ENCODE measurements at regions not wholly inside any gene's neighbourhood (a gene's known extent, or its start where the extent isn't known, plus 50 kb on each side); places are given as distances from the start of the nearest gene placed in this dataset.

DNA sequence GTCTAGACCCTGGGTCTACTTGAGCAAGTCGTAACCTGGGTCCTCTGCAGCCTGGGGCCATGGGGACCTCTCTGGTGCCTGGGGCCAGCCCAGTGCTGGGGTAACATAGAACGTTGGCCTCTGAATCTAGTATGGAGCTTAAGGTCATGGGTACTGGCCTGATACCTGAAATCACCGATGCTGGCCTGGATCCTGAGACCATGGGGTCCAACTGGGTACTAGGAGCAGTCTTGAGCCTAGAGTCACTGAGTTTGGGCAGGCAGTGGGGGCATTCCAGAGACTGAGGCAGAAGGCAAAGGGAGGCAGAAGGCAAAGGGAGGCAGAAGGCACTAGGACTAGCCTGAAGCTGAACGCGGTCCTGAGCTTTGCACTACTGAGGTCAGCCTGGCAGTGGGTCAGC, 1121.1 kb upstream of the PRR20A start:
- H3K36me3 ChIP-seq, result no peaks in the 10 kb centered on the region
- H3K4me3 ChIP-seq (ENCODE audit: low read depth, low read length), result no peak overlapping the region
- no peaks in the 10 kb centered on the region for H3K9me3 ChIP-seq (ENCODE audit: severe bottlenecking)
- TF ChIP-seq, protein P1, sequence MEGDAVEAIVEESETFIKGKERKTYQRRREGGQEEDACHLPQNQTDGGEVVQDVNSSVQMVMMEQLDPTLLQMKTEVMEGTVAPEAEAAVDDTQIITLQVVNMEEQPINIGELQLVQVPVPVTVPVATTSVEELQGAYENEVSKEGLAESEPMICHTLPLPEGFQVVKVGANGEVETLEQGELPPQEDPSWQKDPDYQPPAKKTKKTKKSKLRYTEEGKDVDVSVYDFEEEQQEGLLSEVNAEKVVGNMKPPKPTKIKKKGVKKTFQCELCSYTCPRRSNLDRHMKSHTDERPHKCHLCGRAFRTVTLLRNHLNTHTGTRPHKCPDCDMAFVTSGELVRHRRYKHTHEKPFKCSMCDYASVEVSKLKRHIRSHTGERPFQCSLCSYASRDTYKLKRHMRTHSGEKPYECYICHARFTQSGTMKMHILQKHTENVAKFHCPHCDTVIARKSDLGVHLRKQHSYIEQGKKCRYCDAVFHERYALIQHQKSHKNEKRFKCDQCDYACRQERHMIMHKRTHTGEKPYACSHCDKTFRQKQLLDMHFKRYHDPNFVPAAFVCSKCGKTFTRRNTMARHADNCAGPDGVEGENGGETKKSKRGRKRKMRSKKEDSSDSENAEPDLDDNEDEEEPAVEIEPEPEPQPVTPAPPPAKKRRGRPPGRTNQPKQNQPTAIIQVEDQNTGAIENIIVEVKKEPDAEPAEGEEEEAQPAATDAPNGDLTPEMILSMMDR (IDR thresholded peaks at IDR 0.05; ENCODE audit: low read depth, low read length), result no peak
- no peak overlapping the region for H3K27ac ChIP-seq
- H3K27me3 ChIP-seq (ENCODE audit: insufficient read depth, low read depth, severe bottlenecking), result no peaks in the 10 kb centered on the region
- no peak for DNase-seq

DNA sequence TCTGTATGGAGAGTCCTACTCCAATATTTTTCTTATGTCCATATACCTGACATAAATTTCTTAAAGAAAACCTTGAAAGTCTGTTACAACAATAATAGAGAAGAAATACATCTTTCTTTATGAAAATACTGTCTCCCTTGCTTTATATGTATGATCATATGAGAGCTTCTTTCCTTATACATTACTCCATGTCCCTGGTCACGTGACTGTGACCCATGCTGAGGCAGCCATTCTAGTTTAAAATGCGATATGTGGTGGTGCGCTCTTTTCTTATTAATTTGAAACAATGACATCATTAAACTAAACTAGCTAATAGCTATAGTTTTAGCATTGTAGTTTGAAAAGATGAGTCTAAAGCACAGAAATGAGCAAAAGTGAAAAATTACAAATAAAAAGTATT, 1120.3 kb upstream of the PRR20A start:
- Histone ChIP-seq H3K36me3 (no peaks in the 10 kb centered on the region), H3K27me3 (ENCODE audit: insufficient read depth, low read depth, severe bottlenecking) (no peaks in the 10 kb centered on the region), H3K9me3 (ENCODE audit: severe bottlenecking) (no peaks in the 10 kb centered on the region), H3K27ac (no peak overlapping the region), H3K4me3 (ENCODE audit: low read depth, low read length) (no peak overlapping the region)
- TF ChIP-seq, protein P1 (IDR thresholded peaks at IDR 0.05; ENCODE audit: low read depth, low read length), result no peak
- no peak for DNase-seq

DNA sequence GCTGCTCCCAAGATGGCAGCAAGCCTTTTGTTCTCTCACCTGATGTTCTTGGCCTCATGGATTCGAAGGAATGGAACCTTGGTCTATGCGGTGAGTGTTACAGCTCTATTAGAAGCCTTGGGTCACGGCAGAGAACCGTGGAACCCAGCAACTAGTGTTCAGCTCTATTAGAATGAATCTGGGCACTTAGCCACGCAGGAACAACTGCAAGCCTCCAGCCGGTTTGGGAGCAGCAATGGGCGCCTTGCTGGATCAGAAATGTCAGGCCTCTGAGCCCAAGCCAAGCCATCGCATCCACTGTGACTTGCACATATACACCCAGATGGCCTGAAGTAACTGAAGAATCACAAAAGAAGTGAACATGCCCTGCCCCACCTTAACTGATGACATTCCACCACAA, 1100.7 kb upstream of the PRR20A start:
- no peaks in the 10 kb centered on the region for H3K36me3 ChIP-seq
- no peaks in the 10 kb centered on the region for H3K9me3 ChIP-seq (ENCODE audit: severe bottlenecking)
- H3K4me3 ChIP-seq (ENCODE audit: low read depth, low read length), result no peak overlapping the region
- no peaks in the 10 kb centered on the region for H3K27me3 ChIP-seq (ENCODE audit: insufficient read depth, low read depth, severe bottlenecking)
- no peak for DNase-seq
- no peak overlapping the region for H3K27ac ChIP-seq
- TF ChIP-seq, protein P1 (IDR thresholded peaks at IDR 0.05; ENCODE audit: low read depth, low read length), result no peak

DNA sequence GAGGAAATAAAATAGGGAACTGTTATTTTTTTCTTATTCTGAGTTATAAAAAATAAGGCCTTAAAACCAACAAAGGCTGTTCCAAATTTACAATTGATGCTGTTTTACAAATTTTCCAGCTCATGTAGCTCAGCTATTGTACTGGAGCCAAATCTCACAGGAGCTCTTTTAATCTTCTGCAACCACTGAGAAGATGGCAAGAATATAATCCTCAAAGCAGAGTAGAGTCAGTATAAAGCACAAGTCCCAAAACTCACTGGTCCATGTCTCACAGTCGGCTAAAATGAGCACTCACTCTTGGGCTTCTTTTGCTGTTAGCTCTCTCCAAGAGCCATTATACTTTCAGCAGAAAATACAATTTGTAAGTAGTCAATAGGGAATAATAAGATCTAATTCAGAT, 1074.4 kb upstream of the PRR20A start:
- H3K4me3 ChIP-seq (ENCODE audit: low read depth, low read length), result no peak overlapping the region
- DNase-seq, result no peak
- no peaks in the 10 kb centered on the region for H3K27me3 ChIP-seq (ENCODE audit: insufficient read depth, low read depth, severe bottlenecking)
- TF ChIP-seq, protein P1 (IDR thresholded peaks at IDR 0.05; ENCODE audit: low read depth, low read length), result no peak
- no peak overlapping the region for H3K27ac ChIP-seq
- H3K36me3 ChIP-seq, result no peaks in the 10 kb centered on the region
- H3K9me3 ChIP-seq (ENCODE audit: severe bottlenecking), result no peaks in the 10 kb centered on the region

DNA sequence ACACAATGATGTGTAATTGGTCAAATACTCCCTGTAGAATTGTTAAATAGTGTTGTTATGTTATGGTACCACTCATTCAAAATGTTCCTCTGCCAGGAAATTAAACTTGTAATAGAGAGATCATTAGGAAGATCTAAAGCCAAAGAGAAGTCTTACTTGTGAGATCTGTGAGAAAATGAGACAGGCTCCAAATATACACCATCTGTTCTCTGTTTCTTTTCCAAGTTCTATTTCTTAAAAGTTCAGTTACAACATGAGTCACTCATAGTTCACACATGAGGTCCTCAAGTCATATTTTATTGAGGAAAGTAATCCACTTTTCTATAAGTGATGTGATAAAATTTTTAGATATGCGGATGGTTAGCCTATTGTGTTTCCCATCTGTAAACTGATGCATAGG, 1038.1 kb upstream of the PRR20A start:
- Histone ChIP-seq H3K36me3 (no peaks in the 10 kb centered on the region), H3K27me3 (ENCODE audit: insufficient read depth, low read depth, severe bottlenecking) (no peaks in the 10 kb centered on the region), H3K9me3 (ENCODE audit: severe bottlenecking) (no peaks in the 10 kb centered on the region), H3K27ac (no peak overlapping the region), H3K4me3 (ENCODE audit: low read depth, low read length) (no peak overlapping the region)
- TF ChIP-seq, protein P1 (IDR thresholded peaks at IDR 0.05; ENCODE audit: low read depth, low read length), result no peak
- DNase-seq, result no peak

DNA sequence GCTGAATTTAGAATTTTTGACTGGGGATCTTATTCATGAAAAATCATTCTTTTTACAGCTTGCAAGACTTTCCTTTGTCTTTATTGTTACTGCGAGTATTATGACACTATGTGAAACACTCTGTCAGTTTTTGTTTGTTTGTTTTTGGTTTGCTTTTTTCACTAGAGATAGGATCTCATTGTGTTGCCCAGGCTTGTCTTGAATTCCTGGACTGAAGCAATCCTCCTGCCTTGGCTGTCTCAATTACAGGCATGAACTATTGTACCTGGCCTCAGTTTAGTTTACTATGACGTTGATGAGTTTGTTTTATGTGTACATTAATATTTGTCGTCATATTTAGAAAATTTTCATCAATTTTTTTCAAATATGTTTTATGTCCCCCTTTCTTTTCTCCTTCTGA, 1030.0 kb upstream of the PRR20A start:
- TF ChIP-seq, protein P1 (IDR thresholded peaks at IDR 0.05; ENCODE audit: low read depth, low read length), result no peak
- Histone ChIP-seq H3K27me3 (ENCODE audit: insufficient read depth, low read depth, severe bottlenecking) (no peaks in the 10 kb centered on the region), H3K36me3 (no peaks in the 10 kb centered on the region), H3K27ac (no peak overlapping the region), H3K9me3 (ENCODE audit: severe bottlenecking) (no peaks in the 10 kb centered on the region), H3K4me3 (ENCODE audit: low read depth, low read length) (no peak overlapping the region)
- DNase-seq, result no peak
